Neural progenitor cell (in vitro differentiated cells): ENCODE measurements at regions not wholly inside any gene's neighbourhood (a gene's known extent, or its start where the extent isn't known, plus 50 kb on each side); places are given as distances from the start of the nearest gene placed in this dataset.

Source experiments
- EZH2 ChIP-seq: fragments of 200-600 bp; sonication (generic); IDR thresholded peaks from 2 replicates; pipeline ENCODE4 v1.6.1; 2017; ENCODE audit warnings: antibody characterized with exemption, mild to moderate bottlenecking, moderate library complexity
- EZH2phosphoT487 ChIP-seq: fragments of 200-600 bp; sonication (generic); IDR thresholded peaks from 2 replicates; pipeline ENCODE4 v1.6.1; 2017; ENCODE audit warnings: antibody characterized with exemption
- TF ChIP-seq, protein P1 (sequence below): fragments of 200-600 bp; sonication (generic); IDR thresholded peaks from 2 replicates; pipeline ENCODE4 v1.5.1; 2017; ENCODE audit warnings: antibody characterized with exemption, mild to moderate bottlenecking

DNA sequence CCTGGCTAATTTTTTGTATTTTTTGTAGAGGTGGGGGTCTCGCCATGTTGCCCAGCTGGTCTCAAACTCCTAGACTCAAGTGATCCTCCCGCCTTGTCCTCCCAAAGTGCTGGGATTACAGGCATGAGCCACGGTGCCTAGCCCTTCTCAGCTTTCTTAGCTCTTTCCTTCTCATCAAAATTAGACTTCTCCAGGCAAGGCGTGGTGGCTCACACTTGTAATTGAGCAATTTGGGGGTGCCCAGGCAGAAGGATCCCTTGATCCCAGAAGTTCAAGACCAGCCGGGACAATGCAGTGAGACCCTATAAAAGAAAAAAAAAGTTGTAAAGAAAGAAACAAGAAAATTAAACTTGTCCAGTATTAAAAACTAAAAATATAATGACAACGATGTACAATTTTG is 112.6 kb upstream of the ERRFI1 start:
- TF ChIP-seq, protein P1, sequence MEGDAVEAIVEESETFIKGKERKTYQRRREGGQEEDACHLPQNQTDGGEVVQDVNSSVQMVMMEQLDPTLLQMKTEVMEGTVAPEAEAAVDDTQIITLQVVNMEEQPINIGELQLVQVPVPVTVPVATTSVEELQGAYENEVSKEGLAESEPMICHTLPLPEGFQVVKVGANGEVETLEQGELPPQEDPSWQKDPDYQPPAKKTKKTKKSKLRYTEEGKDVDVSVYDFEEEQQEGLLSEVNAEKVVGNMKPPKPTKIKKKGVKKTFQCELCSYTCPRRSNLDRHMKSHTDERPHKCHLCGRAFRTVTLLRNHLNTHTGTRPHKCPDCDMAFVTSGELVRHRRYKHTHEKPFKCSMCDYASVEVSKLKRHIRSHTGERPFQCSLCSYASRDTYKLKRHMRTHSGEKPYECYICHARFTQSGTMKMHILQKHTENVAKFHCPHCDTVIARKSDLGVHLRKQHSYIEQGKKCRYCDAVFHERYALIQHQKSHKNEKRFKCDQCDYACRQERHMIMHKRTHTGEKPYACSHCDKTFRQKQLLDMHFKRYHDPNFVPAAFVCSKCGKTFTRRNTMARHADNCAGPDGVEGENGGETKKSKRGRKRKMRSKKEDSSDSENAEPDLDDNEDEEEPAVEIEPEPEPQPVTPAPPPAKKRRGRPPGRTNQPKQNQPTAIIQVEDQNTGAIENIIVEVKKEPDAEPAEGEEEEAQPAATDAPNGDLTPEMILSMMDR = no peak
- no peak for TF ChIP-seq EZH2
- TF ChIP-seq EZH2phosphoT487 = no peak
